ENCODE measurements at regions not wholly inside any gene's neighbourhood (a gene's known extent, or its start where the extent isn't known, plus 50 kb on each side); places are given as distances from the start of the nearest gene placed in this dataset.
A peak's percentile ranks its signal among the peaks of the same experiment; 100 is the strongest.

GRCh38 chr4:31290836-31291235, 570.7 kb downstream of the PCDH7 start:
- H3K4me2 ChIP-seq (ENCODE audit: insufficient read depth, insufficient read length, low read length) = peak overlapping the region; percentile 43
- peaks cover 25 to 29% of the 10 kb centered on the region in 2 experiments for H3K4me1 Mint-ChIP-seq
- H2BK20ac ChIP-seq (ENCODE audit: low read depth, low read length, poor library complexity, severe bottlenecking) = no peak overlapping the region
- H2AFZ ChIP-seq (ENCODE audit: low read length) = no peak overlapping the region
- H3K4ac ChIP-seq (ENCODE audit: low read depth, low read length) = no peak overlapping the region
- peak overlapping the region; percentile 0 to 38; a peak in 3 of 5 replicates for H3K4me3 Mint-ChIP-seq
- no peaks in the 10 kb centered on the region for H3K4me1 ChIP-seq (ENCODE audit: insufficient read depth, low read length)
- no peaks in the 10 kb centered on the region for H3K79me1 ChIP-seq (ENCODE audit: insufficient read depth, low read depth, low read length, poor library complexity, severe bottlenecking)
- no peak overlapping the region for H3K9ac ChIP-seq (ENCODE audit: extremely low read depth, insufficient read length, low read length)
- no peak overlapping the region for H3K56ac ChIP-seq (ENCODE audit: insufficient read length, low read depth, low read length)
- H3K27me3 ChIP-seq (ENCODE audit: insufficient read depth, low read length) = no peaks in the 10 kb centered on the region
- peak overlapping the region; percentile 87 to 97 (median 89); a peak in 6 of 7 replicates for H3K27ac Mint-ChIP-seq
- H4K5ac ChIP-seq (ENCODE audit: insufficient read length, low read depth, low read length) = no peak overlapping the region
- no peak overlapping the region for H3K18ac ChIP-seq (ENCODE audit: insufficient read length, low read depth, low read length)
- no peak overlapping the region for H2BK15ac ChIP-seq (ENCODE audit: low read depth, low read length)
- peak; percentile 63 for DNase-seq
- H2BK120ac ChIP-seq (ENCODE audit: low read depth, low read length, poor library complexity, severe bottlenecking) = no peak overlapping the region
- no peaks in the 10 kb centered on the region for H3K9me3 ChIP-seq (ENCODE audit: control insufficient read depth, low read depth, low read length)
- no peaks in the 10 kb centered on the region for H3K23me2 ChIP-seq (ENCODE audit: insufficient read length, low read depth, low read length, poor library complexity, severe bottlenecking)
- no peak overlapping the region for H4K91ac ChIP-seq (ENCODE audit: insufficient read length, low read depth, low read length)
- no peak overlapping the region for H3K23ac ChIP-seq (ENCODE audit: insufficient read length, low read depth, low read length)
- H3K14ac ChIP-seq (ENCODE audit: insufficient read depth, low read length) = no peak overlapping the region
- no peak overlapping the region for H3T11ph ChIP-seq (ENCODE audit: low read length)
- no peak overlapping the region for H2BK5ac ChIP-seq (ENCODE audit: insufficient read length, low read length)
- H2BK12ac ChIP-seq (ENCODE audit: insufficient read length, low read depth, low read length) = peak overlapping the region; percentile 82
- no peaks in the 10 kb centered on the region for H3K79me2 ChIP-seq (ENCODE audit: insufficient read depth, low read length)
- no peaks in the 10 kb centered on the region; the same call in 1 of the 2 replicates for H3K27me3 Mint-ChIP-seq (ENCODE audit: low read depth)
- no peak overlapping the region for H4K8ac ChIP-seq (replicated peaks; ENCODE audit: insufficient read length, low read depth, low read length)
- peak overlapping the region; percentile 67 for H3K27ac ChIP-seq (ENCODE audit: insufficient read length, low read depth, low read length)
- no CpG with 5 or more reads among the region's 3 CpGs for WGBS (ENCODE audit: extremely low coverage, insufficient read length, low lambda C conversion rate)
- TF ChIP-seq CTCF (conservative IDR thresholded peaks at IDR 0.05) = no peak
- H3K36me3 Mint-ChIP-seq (ENCODE audit: insufficient read depth in 1 of 3, low read depth in 3 of 3) = peaks cover 6 to 18% (median 16%) of the 10 kb centered on the region in 3 experiments
- H4K20me1 ChIP-seq (ENCODE audit: control insufficient read depth, insufficient read depth, insufficient read length) = no peaks in the 10 kb centered on the region
- peaks cover 15 to 19% of the 10 kb centered on the region in 2 experiments for H3K9me3 Mint-ChIP-seq
- H2AK5ac ChIP-seq (ENCODE audit: insufficient read length, low read length) = no peak overlapping the region

All from H9 (cell line).